GM19035 (cell line): ENCODE measurements at regions not wholly inside any gene's neighbourhood (a gene's known extent, or its start where the extent isn't known, plus 50 kb on each side); places are given as distances from the start of the nearest gene placed in this dataset.
"Not testable (repeated sequence)": the region's sequence is repeated elsewhere in the genome, so short reads cannot be mapped to it uniquely, and the experiment has no call there.

Experiments used
- ATAC-seq: cut with Tn5 transposase; IDR thresholded peaks from one replicate; pipeline ENCODE4 v1.9.1; 2021; ENCODE audit not compliant: unreplicated experiment

GRCh38 chr2:84158605-84159004, 300.5 kb downstream of the SUCLG1 start:
- no peak for ATAC-seq

GRCh38 chr2:84152462-84152861, 306.6 kb downstream of the SUCLG1 start:
- ATAC-seq: no peak

GRCh38 chr2:84144345-84144744, 314.7 kb downstream of the SUCLG1 start:
- no peak for ATAC-seq

- no peak for ATAC-seq
Observed at GRCh38 chr2:84137034-84137433, 322.0 kb downstream of the SUCLG1 start.

- no peak for ATAC-seq
Observed at GRCh38 chr2:84132370-84132769, 326.7 kb downstream of the SUCLG1 start.

- no peak for ATAC-seq
Observed at GRCh38 chr2:84131278-84131830, 327.7 kb downstream of the SUCLG1 start.

GRCh38 chr2:84129018-84129417, 330.1 kb downstream of the SUCLG1 start:
- ATAC-seq: no peak

- not testable (repeated sequence) for ATAC-seq
Observed at GRCh38 chr2:84127812-84128211, 331.3 kb downstream of the SUCLG1 start.

- ATAC-seq: no peak
Observed at GRCh38 chr2:84126530-84126929, 332.6 kb downstream of the SUCLG1 start.

GRCh38 chr2:84126084-84126483, 333.0 kb downstream of the SUCLG1 start:
- ATAC-seq: no peak

- ATAC-seq: no peak
Observed at GRCh38 chr2:84116143-84116542, 342.9 kb downstream of the SUCLG1 start.

GRCh38 chr2:84115173-84115857, 343.8 kb downstream of the SUCLG1 start:
- ATAC-seq: peak; percentile 58

GRCh38 chr2:84103816-84104527, 355.1 kb downstream of the SUCLG1 start:
- not testable (repeated sequence) for ATAC-seq

GRCh38 chr2:84102274-84102673, 356.8 kb downstream of the SUCLG1 start:
- no peak for ATAC-seq

GRCh38 chr2:84088656-84089055, 370.4 kb downstream of the SUCLG1 start:
- ATAC-seq: no peak

- ATAC-seq: no peak
Observed at GRCh38 chr2:84085562-84085961, 373.5 kb downstream of the SUCLG1 start.

- ATAC-seq: no peak
Observed at GRCh38 chr2:84084856-84085255, 374.2 kb downstream of the SUCLG1 start.

- ATAC-seq: no peak
Observed at GRCh38 chr2:84083984-84084383, 375.1 kb downstream of the SUCLG1 start.

GRCh38 chr2:84078471-84078870, 380.6 kb downstream of the SUCLG1 start:
- ATAC-seq: no peak

GRCh38 chr2:84077496-84077895, 381.6 kb downstream of the SUCLG1 start:
- ATAC-seq: no peak

GRCh38 chr2:84071050-84071449, 388.0 kb downstream of the SUCLG1 start:
- ATAC-seq: no peak

- ATAC-seq: no peak
Observed at GRCh38 chr2:84065857-84066256, 393.2 kb downstream of the SUCLG1 start.
